Peyer's patch (tissue), 4 donors: ENCODE measurements at regions not wholly inside any gene's neighbourhood (a gene's known extent, or its start where the extent isn't known, plus 50 kb on each side); places are given as distances from the start of the nearest gene placed in this dataset.

ENCODE experiments used
- CTCF ChIP-seq, 6 experiments: fragments of 450-650 bp in 4 of 6; fragments of 200-600 bp in 2 of 6; sonication (generic) in 1 of 6; IDR thresholded peaks; one replicate each; pipeline ENCODE4 v1.5.1; 2017 to 2019; ENCODE audit warnings: antibody characterized with exemption in 6 of 6, mild to moderate bottlenecking in 3 of 6, moderate library complexity in 1 of 6
- POLR2A ChIP-seq, 2 donors: fragments of 450-650 bp; IDR thresholded peaks; one replicate each; pipeline ENCODE4 v1.5.1; 2017; ENCODE audit warnings: antibody characterized with exemption in 2 of 2, mild to moderate bottlenecking in 2 of 2, moderate library complexity in 2 of 2

GRCh38 chr15:95446854-95447253, 883.6 kb upstream of the NR2F2 start:
- TF ChIP-seq POLR2A (IDR thresholded peaks at IDR 0.05), result no peak
- TF ChIP-seq CTCF (IDR thresholded peaks at IDR 0.05), result no peak
